WTC11 (cell line): ENCODE measurements at regions not wholly inside any gene's neighbourhood (a gene's known extent, or its start where the extent isn't known, plus 50 kb on each side); places are given as distances from the start of the nearest gene placed in this dataset.

ENCODE experiments used
- ATAC-seq: fragments of 200-7000 bp; cut with Tn5 transposase; 2 replicates; pipeline ENCODE4 v1.10.0; 2021; ENCODE audit warnings: mild to moderate bottlenecking, moderate library complexity
- CTCF ChIA-PET: fragments of 300-600 bp; sonication (Branson Sonifier 250); formaldehyde crosslinking; loops from one replicate; lab custom pipeline; 2021; ENCODE audit warnings: antibody characterized with exemption; lab: Charles Lee
- POLR2A ChIA-PET: fragments of 350-600 bp; sonication (Branson Sonifier 250); formaldehyde crosslinking; loops from one replicate; lab custom pipeline; 2021; ENCODE audit warnings: antibody characterized with exemption; lab: Charles Lee
- DNase-seq: peaks from one replicate; pipeline ENCODE4 v3.0.0; 2021; ENCODE audit warnings: low spot score
- H3K27ac Mint-ChIP-seq: 2 replicates; pipeline ENCODE4 v1.8.0; 2021; ENCODE audit warnings: mixed read lengths
- H3K27me3 Mint-ChIP-seq: 2 replicates; pipeline ENCODE4 v1.8.0; 2021; ENCODE audit warnings: low read depth, mild to moderate bottlenecking, moderate library complexity, mixed read lengths
- H3K36me3 Mint-ChIP-seq: 2 replicates; pipeline ENCODE4 v1.8.0; 2021; ENCODE audit warnings: mixed read lengths
- H3K4me1 Mint-ChIP-seq: 2 replicates; pipeline ENCODE4 v1.8.0; 2022; ENCODE audit warnings: mixed read lengths
- H3K4me3 Mint-ChIP-seq: 2 replicates; pipeline ENCODE4 v1.8.0; 2021; ENCODE audit warnings: mild to moderate bottlenecking, moderate library complexity, mixed read lengths
- H3K9me3 Mint-ChIP-seq: 2 replicates; pipeline ENCODE4 v1.8.0; 2021; ENCODE audit warnings: mixed read lengths
- FOXP1 ChIP-seq: sonication (generic); formaldehyde crosslinking; IDR thresholded peaks from 2 replicates; pipeline ENCODE4 v1.8.0; 2022; ENCODE audit warnings: missing genetic modification reagents, mild to moderate bottlenecking, moderate library complexity, borderline replicate concordance
- GTF2I ChIP-seq: fragments of 250-450 bp; sonication (Bioruptor Pico); conservative IDR thresholded peaks from 2 replicates; pipeline ENCODE4 v1.4.0; 2021; ENCODE audit warnings: mild to moderate bottlenecking
- JAZF1 ChIP-seq: fragments of 250-450 bp; sonication (Bioruptor Pico); IDR thresholded peaks from 2 replicates; pipeline ENCODE4 v1.9.0; 2021; ENCODE audit warnings: moderate library complexity, mild to moderate bottlenecking, inconsistent platforms
- TEAD4 ChIP-seq: sonication (generic); formaldehyde crosslinking; IDR thresholded peaks from 2 replicates; pipeline ENCODE4 v1.8.0; 2022; ENCODE audit warnings: mild to moderate bottlenecking, missing genetic modification reagents
- ZBTB21 ChIP-seq: sonication (generic); formaldehyde crosslinking; IDR thresholded peaks from 2 replicates; pipeline ENCODE4 v1.8.1; 2023; ENCODE audit warnings: mild to moderate bottlenecking, missing genetic modification reagents, borderline replicate concordance
- ZNF219 ChIP-seq: sonication (generic); formaldehyde crosslinking; IDR thresholded peaks from 2 replicates; pipeline ENCODE4 v1.8.0; 2023; ENCODE audit warnings: missing genetic modification reagents, mild to moderate bottlenecking, borderline replicate concordance
- ZNF317 ChIP-seq: sonication (generic); formaldehyde crosslinking; IDR thresholded peaks from 2 replicates; pipeline ENCODE4 v1.8.1; 2023; ENCODE audit warnings: low read depth, mild to moderate bottlenecking, moderate library complexity, missing genetic modification reagents, borderline replicate concordance
- TF ChIP-seq, protein P1 (sequence below): sonication (generic); formaldehyde crosslinking; IDR thresholded peaks from 2 replicates; pipeline ENCODE4 v1.8.0; 2022; ENCODE audit warnings: mild to moderate bottlenecking, missing genetic modification reagents
- TF ChIP-seq, protein P2 (sequence below): sonication (generic); formaldehyde crosslinking; IDR thresholded peaks from 2 replicates; pipeline ENCODE4 v1.8.1; 2022; ENCODE audit warnings: low read depth, missing genetic modification reagents, borderline replicate concordance
- TF ChIP-seq, protein P3 (sequence below): fragments of 250-450 bp; sonication (Bioruptor Pico); IDR thresholded peaks from 2 replicates; pipeline ENCODE4 v1.9.0; 2021; ENCODE audit warnings: moderate library complexity, mild to moderate bottlenecking, inconsistent platforms, borderline replicate concordance
- TF ChIP-seq, protein P4 (sequence below): fragments of 250-450 bp; sonication (Bioruptor Pico); IDR thresholded peaks from 2 replicates; pipeline ENCODE4 v1.9.0; 2021; ENCODE audit warnings: mild to moderate bottlenecking, borderline replicate concordance
- TF ChIP-seq, protein P5 (sequence below): fragments of 250-450 bp; sonication (Bioruptor Pico); conservative IDR thresholded peaks from 2 replicates; pipeline ENCODE4 v1.9.0; 2021; ENCODE audit warnings: mild to moderate bottlenecking
- TF ChIP-seq, protein P6 (sequence below): sonication (generic); formaldehyde crosslinking; conservative IDR thresholded peaks from 2 replicates; pipeline ENCODE4 v1.8.1; 2022; ENCODE audit warnings: mild to moderate bottlenecking, missing genetic modification reagents
- TF ChIP-seq, protein P7 (sequence below): fragments of 250-450 bp; sonication (Bioruptor Pico); IDR thresholded peaks from 2 replicates; pipeline ENCODE4 v1.9.0; 2021; ENCODE audit warnings: mild to moderate bottlenecking
- TF ChIP-seq, protein P8 (sequence below): sonication (generic); formaldehyde crosslinking; IDR thresholded peaks from 2 replicates; pipeline ENCODE4 v1.8.1; 2022; ENCODE audit warnings: low read depth, mild to moderate bottlenecking, moderate library complexity, missing genetic modification reagents, borderline replicate concordance
- TF ChIP-seq, protein P9 (sequence below): sonication (generic); formaldehyde crosslinking; IDR thresholded peaks from 2 replicates; pipeline ENCODE4 v1.8.1; 2023; ENCODE audit warnings: mild to moderate bottlenecking, missing genetic modification reagents

DNA sequence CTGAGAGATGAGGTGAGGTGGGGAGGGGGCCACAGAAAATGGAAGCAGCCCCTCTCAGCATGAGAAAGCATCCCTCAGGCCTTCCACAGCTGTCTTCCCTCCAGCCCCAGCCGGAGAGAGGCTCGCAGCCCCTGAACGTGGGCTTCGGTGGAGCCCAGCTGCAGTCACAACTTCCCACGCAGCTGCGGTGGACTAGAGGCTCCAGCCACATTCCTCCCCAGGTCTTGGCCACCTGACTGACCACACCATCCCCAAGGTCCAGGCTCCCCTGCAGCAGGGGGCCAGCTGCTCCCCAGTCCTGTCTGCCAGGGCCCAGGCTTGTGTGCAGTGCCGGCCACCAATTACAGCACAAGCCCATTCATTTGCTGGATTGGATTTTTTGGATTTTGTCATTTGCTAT, 212.3 kb upstream of the BCOR start (continued):
- TF ChIP-seq, protein P1, sequence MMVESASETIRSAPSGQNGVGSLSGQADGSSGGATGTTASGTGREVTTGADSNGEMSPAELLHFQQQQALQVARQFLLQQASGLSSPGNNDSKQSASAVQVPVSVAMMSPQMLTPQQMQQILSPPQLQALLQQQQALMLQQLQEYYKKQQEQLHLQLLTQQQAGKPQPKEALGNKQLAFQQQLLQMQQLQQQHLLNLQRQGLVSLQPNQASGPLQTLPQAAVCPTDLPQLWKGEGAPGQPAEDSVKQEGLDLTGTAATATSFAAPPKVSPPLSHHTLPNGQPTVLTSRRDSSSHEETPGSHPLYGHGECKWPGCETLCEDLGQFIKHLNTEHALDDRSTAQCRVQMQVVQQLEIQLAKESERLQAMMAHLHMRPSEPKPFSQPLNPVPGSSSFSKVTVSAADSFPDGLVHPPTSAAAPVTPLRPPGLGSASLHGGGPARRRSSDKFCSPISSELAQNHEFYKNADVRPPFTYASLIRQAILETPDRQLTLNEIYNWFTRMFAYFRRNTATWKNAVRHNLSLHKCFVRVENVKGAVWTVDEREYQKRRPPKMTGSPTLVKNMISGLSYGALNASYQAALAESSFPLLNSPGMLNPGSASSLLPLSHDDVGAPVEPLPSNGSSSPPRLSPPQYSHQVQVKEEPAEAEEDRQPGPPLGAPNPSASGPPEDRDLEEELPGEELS (CRISPR knock-in tag), result no peak
- no peak for TF ChIP-seq ZNF317 (CRISPR knock-in tag)
- TF ChIP-seq, protein P2, sequence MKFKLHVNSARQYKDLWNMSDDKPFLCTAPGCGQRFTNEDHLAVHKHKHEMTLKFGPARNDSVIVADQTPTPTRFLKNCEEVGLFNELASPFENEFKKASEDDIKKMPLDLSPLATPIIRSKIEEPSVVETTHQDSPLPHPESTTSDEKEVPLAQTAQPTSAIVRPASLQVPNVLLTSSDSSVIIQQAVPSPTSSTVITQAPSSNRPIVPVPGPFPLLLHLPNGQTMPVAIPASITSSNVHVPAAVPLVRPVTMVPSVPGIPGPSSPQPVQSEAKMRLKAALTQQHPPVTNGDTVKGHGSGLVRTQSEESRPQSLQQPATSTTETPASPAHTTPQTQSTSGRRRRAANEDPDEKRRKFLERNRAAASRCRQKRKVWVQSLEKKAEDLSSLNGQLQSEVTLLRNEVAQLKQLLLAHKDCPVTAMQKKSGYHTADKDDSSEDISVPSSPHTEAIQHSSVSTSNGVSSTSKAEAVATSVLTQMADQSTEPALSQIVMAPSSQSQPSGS (CRISPR knock-in tag), result no peak
- TF ChIP-seq FOXP1 (CRISPR knock-in tag), result no peak

DNA sequence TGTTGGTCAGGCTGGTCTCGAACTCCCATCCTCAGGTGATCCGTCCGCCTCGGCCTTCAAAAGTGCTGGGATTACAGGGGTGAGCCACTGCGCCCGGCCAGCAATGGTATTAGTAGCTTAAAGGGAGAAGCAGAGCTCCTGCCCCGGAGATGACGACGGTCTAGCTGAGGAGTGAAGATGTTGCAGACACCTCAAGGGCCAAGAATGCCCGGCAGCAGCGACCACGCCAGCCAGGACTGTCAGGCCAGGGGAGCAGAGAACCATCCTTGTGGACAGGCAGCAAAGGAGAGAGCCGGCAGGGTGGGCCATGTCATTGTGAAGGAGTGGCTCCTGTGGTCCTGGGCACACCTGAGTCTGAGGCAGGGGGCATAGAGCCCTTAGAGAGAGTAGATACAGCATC, 210.1 kb upstream of the BCOR start:
- ATAC-seq (no peak), DNase-seq (no peak)
- Mint-ChIP-seq H3K4me1 (peaks cover 25% of the 10 kb centered on the region), H3K9me3 (peaks cover 3% of the 10 kb centered on the region; the same call in 1 of the 2 replicates), H3K36me3 (peaks cover 5% of the 10 kb centered on the region), H3K27ac (no peak overlapping the region), H3K4me3 (no peak overlapping the region), H3K27me3 (no peaks in the 10 kb centered on the region; the same call in 1 of the 2 replicates)
- POLR2A ChIA-PET, result no interaction called here
- CTCF ChIA-PET, result no interaction called here
- TF ChIP-seq ZBTB21 (no peak), TEAD4 (CRISPR knock-in tag) (no peak), JAZF1 (CRISPR knock-in tag) (no peak), GTF2I (no peak)
- TF ChIP-seq, protein P3, sequence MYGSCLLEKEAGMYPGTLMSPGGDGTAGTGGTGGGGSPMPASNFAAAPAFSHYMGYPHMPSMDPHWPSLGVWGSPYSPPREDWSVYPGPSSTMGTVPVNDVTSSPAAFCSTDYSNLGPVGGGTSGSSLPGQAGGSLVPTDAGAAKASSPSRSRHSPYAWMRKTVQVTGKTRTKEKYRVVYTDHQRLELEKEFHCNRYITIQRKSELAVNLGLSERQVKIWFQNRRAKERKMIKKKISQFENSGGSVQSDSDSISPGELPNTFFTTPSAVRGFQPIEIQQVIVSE (CRISPR knock-in tag), result no peak
- TF ChIP-seq, protein P4, sequence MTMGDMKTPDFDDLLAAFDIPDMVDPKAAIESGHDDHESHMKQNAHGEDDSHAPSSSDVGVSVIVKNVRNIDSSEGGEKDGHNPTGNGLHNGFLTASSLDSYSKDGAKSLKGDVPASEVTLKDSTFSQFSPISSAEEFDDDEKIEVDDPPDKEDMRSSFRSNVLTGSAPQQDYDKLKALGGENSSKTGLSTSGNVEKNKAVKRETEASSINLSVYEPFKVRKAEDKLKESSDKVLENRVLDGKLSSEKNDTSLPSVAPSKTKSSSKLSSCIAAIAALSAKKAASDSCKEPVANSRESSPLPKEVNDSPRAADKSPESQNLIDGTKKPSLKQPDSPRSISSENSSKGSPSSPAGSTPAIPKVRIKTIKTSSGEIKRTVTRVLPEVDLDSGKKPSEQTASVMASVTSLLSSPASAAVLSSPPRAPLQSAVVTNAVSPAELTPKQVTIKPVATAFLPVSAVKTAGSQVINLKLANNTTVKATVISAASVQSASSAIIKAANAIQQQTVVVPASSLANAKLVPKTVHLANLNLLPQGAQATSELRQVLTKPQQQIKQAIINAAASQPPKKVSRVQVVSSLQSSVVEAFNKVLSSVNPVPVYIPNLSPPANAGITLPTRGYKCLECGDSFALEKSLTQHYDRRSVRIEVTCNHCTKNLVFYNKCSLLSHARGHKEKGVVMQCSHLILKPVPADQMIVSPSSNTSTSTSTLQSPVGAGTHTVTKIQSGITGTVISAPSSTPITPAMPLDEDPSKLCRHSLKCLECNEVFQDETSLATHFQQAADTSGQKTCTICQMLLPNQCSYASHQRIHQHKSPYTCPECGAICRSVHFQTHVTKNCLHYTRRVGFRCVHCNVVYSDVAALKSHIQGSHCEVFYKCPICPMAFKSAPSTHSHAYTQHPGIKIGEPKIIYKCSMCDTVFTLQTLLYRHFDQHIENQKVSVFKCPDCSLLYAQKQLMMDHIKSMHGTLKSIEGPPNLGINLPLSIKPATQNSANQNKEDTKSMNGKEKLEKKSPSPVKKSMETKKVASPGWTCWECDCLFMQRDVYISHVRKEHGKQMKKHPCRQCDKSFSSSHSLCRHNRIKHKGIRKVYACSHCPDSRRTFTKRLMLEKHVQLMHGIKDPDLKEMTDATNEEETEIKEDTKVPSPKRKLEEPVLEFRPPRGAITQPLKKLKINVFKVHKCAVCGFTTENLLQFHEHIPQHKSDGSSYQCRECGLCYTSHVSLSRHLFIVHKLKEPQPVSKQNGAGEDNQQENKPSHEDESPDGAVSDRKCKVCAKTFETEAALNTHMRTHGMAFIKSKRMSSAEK, result no peak
- TF ChIP-seq, protein P5, sequence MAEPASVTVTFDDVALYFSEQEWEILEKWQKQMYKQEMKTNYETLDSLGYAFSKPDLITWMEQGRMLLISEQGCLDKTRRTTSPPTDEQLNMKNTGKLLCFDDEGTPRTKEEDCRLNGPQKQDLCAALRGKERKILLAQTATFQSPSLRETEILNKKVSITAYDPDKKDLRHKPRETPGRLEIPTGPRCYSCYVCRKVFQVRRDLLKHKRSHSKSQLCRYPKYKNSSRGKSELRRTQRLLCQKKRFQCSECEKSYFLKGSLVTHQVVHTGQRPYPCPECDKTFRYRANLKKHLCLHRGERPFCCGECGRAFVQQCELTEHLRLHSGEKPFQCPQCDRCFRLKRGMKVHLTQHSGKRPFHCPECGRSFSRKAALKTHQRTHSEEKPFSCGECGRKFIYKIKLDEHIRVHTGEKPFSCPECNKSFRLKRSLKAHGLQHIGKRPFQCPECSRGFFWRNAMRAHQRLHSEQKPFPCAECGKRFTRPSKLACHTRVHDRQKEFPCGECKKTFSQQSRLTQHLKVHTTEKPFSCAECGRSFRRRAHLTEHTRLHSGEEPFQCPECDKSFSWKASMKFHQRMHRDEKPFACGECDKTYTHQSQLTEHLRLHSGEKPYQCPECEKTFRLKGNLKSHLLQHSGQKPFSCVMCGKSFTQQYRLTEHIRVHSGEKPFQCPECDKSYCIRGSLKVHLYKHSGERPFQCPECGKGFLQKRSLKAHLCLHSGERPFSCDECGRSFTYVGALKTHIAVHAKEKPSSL (CRISPR knock-in tag), result no peak

DNA sequence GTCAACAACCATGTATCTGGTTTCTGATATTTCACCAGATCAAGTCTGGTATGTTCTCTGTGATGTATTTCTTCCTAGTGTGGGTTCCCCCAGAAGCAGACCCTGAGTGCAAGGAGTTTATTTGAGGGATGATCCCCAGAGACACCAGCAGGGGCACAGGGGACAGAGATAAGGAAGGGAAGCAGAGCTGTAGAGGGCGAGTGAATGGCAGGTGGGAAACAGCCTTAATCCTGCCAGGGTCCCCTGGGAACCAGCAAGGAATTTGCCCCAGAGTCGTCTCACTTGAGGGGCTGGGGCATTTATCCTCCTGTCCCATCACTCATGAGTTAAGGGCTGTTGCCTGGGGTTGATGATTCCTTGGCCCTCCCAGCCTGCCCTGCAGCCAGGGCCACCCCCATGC, 206.4 kb upstream of the BCOR start:
- H3K4me1 Mint-ChIP-seq, result peaks cover 18% of the 10 kb centered on the region
- H3K4me3 Mint-ChIP-seq, result no peak overlapping the region
- TF ChIP-seq, protein P6, sequence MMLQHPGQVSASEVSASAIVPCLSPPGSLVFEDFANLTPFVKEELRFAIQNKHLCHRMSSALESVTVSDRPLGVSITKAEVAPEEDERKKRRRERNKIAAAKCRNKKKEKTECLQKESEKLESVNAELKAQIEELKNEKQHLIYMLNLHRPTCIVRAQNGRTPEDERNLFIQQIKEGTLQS (CRISPR knock-in tag), result no peak
- TF ChIP-seq ZNF219 (CRISPR knock-in tag) (no peak), ZBTB21 (no peak)
- TF ChIP-seq, protein P7, sequence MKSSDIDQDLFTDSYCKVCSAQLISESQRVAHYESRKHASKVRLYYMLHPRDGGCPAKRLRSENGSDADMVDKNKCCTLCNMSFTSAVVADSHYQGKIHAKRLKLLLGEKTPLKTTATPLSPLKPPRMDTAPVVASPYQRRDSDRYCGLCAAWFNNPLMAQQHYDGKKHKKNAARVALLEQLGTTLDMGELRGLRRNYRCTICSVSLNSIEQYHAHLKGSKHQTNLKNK (CRISPR knock-in tag), result no peak
- TF ChIP-seq, protein P8, sequence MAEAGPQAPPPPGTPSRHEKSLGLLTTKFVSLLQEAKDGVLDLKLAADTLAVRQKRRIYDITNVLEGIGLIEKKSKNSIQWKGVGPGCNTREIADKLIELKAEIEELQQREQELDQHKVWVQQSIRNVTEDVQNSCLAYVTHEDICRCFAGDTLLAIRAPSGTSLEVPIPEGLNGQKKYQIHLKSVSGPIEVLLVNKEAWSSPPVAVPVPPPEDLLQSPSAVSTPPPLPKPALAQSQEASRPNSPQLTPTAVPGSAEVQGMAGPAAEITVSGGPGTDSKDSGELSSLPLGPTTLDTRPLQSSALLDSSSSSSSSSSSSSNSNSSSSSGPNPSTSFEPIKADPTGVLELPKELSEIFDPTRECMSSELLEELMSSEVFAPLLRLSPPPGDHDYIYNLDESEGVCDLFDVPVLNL (CRISPR knock-in tag), result no peak
- TF ChIP-seq, protein P9, sequence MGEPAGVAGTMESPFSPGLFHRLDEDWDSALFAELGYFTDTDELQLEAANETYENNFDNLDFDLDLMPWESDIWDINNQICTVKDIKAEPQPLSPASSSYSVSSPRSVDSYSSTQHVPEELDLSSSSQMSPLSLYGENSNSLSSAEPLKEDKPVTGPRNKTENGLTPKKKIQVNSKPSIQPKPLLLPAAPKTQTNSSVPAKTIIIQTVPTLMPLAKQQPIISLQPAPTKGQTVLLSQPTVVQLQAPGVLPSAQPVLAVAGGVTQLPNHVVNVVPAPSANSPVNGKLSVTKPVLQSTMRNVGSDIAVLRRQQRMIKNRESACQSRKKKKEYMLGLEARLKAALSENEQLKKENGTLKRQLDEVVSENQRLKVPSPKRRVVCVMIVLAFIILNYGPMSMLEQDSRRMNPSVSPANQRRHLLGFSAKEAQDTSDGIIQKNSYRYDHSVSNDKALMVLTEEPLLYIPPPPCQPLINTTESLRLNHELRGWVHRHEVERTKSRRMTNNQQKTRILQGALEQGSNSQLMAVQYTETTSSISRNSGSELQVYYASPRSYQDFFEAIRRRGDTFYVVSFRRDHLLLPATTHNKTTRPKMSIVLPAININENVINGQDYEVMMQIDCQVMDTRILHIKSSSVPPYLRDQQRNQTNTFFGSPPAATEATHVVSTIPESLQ (CRISPR knock-in tag), result no peak
- CTCF ChIA-PET, result interaction anchor here (0.7 to 0.9 kb wide), 2 partner anchors 10 to 39 kb away, joined by 3 read pairs; no protein-coding TSS in a partner anchor
- no peak overlapping the region for H3K27ac Mint-ChIP-seq
- peak; percentile 32; the same call in 1 of the 2 replicates for ATAC-seq
- H3K9me3 Mint-ChIP-seq, result peaks cover 3% of the 10 kb centered on the region; the same call in 1 of the 2 replicates
- DNase-seq, result no peak
- H3K27me3 Mint-ChIP-seq, result peaks cover 11% of the 10 kb centered on the region
- peaks cover 5% of the 10 kb centered on the region for H3K36me3 Mint-ChIP-seq
- POLR2A ChIA-PET, result no interaction called here
